ENCODE measurements at regions not wholly inside any gene's neighbourhood (a gene's known extent, or its start where the extent isn't known, plus 50 kb on each side); places are given as distances from the start of the nearest gene placed in this dataset.

GRCh38 chr14:97366400-97366799 lies 569.2 kb downstream of the VRK1 start:
- no peaks in the 10 kb centered on the region for H3K36me3 Mint-ChIP-seq (ENCODE audit: low read depth, unreplicated experiment)
- no peak for TF ChIP-seq CTCF (IDR thresholded peaks at IDR 0.05; ENCODE audit: unreplicated experiment)
- no peaks in the 10 kb centered on the region for H3K9me3 Mint-ChIP-seq (ENCODE audit: unreplicated experiment)
- no peak overlapping the region for H3K27ac Mint-ChIP-seq (ENCODE audit: unreplicated experiment)
- H3K27me3 Mint-ChIP-seq (ENCODE audit: unreplicated experiment) = peaks cover 2% of the 10 kb centered on the region
- peak; percentile 4 for DNase-seq (ENCODE audit: low spot score)
- H3K4me1 Mint-ChIP-seq (ENCODE audit: unreplicated experiment) = peaks cover 9% of the 10 kb centered on the region
- no peak overlapping the region for H3K4me3 Mint-ChIP-seq (ENCODE audit: unreplicated experiment)

- no peaks in the 10 kb centered on the region for H3K9me3 Mint-ChIP-seq (ENCODE audit: unreplicated experiment)
- no peak for TF ChIP-seq CTCF (IDR thresholded peaks at IDR 0.05; ENCODE audit: unreplicated experiment)
- H3K4me1 Mint-ChIP-seq (ENCODE audit: unreplicated experiment) = peaks cover 9% of the 10 kb centered on the region
- H3K4me3 Mint-ChIP-seq (ENCODE audit: unreplicated experiment) = no peak overlapping the region
- H3K27me3 Mint-ChIP-seq (ENCODE audit: unreplicated experiment) = peaks cover 2% of the 10 kb centered on the region
- no peaks in the 10 kb centered on the region for H3K36me3 Mint-ChIP-seq (ENCODE audit: low read depth, unreplicated experiment)
- H3K27ac Mint-ChIP-seq (ENCODE audit: unreplicated experiment) = no peak overlapping the region
- DNase-seq (ENCODE audit: low spot score) = no peak
These were observed 570.1 kb downstream of the VRK1 start for GRCh38 chr14:97367278-97367677.

GRCh38 chr14:97368049-97368448 lies 570.9 kb downstream of the VRK1 start:
- H3K4me1 Mint-ChIP-seq (ENCODE audit: unreplicated experiment) = peaks cover 9% of the 10 kb centered on the region
- no peaks in the 10 kb centered on the region for H3K9me3 Mint-ChIP-seq (ENCODE audit: unreplicated experiment)
- no peak overlapping the region for H3K4me3 Mint-ChIP-seq (ENCODE audit: unreplicated experiment)
- TF ChIP-seq CTCF (IDR thresholded peaks at IDR 0.05; ENCODE audit: unreplicated experiment) = no peak
- DNase-seq (ENCODE audit: low spot score) = no peak
- H3K27ac Mint-ChIP-seq (ENCODE audit: unreplicated experiment) = no peak overlapping the region
- H3K36me3 Mint-ChIP-seq (ENCODE audit: low read depth, unreplicated experiment) = no peaks in the 10 kb centered on the region
- H3K27me3 Mint-ChIP-seq (ENCODE audit: unreplicated experiment) = peaks cover 2% of the 10 kb centered on the region

- Mint-ChIP-seq H3K27me3 (ENCODE audit: unreplicated experiment) (peaks cover 2% of the 10 kb centered on the region), H3K36me3 (ENCODE audit: low read depth, unreplicated experiment) (no peaks in the 10 kb centered on the region), H3K4me1 (ENCODE audit: unreplicated experiment) (peaks cover 9% of the 10 kb centered on the region), H3K27ac (ENCODE audit: unreplicated experiment) (no peak overlapping the region), H3K4me3 (ENCODE audit: unreplicated experiment) (no peak overlapping the region), H3K9me3 (ENCODE audit: unreplicated experiment) (no peaks in the 10 kb centered on the region)
- DNase-seq (ENCODE audit: low spot score) = no peak
- TF ChIP-seq CTCF (IDR thresholded peaks at IDR 0.05; ENCODE audit: unreplicated experiment) = no peak
These were observed 571.9 kb downstream of the VRK1 start for GRCh38 chr14:97368900-97369564.

- Mint-ChIP-seq H3K27ac (ENCODE audit: unreplicated experiment) (no peak overlapping the region), H3K4me3 (ENCODE audit: unreplicated experiment) (no peak overlapping the region), H3K27me3 (ENCODE audit: unreplicated experiment) (peaks cover 2% of the 10 kb centered on the region), H3K9me3 (ENCODE audit: unreplicated experiment) (no peaks in the 10 kb centered on the region), H3K4me1 (ENCODE audit: unreplicated experiment) (peaks cover 9% of the 10 kb centered on the region), H3K36me3 (ENCODE audit: low read depth, unreplicated experiment) (no peaks in the 10 kb centered on the region)
- TF ChIP-seq CTCF (IDR thresholded peaks at IDR 0.05; ENCODE audit: unreplicated experiment) = no peak
- DNase-seq (ENCODE audit: low spot score) = no peak
These were observed 572.7 kb downstream of the VRK1 start for GRCh38 chr14:97369901-97370300.
